ENCODE measurements at regions not wholly inside any gene's neighbourhood (a gene's known extent, or its start where the extent isn't known, plus 50 kb on each side); places are given as distances from the start of the nearest gene placed in this dataset.

DNA sequence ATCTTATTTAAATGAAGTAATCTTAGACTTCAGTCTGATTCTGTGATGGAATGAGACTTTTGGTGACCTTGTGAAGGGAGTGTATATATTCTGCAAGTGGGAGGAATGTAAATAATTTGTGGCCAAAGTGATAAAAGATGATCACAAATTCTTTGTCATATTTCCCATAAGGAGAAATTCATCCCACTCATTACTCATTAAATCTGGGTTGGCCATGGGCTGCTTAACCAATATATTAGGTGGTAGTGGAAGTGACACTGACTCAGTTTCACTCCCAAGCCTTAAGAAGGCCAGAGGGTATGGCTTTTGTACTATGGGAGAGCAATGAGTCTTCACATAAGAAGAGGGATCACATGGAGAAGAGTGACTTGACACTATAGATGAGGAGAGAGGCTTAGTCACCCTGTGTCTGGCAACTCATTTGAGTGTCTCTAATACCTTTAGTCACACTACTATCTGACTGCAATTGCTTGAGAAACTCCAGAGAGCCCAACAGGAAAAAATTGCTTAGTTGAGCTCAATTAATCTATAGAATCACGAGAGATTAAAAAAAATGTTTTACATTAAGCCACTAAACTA is 408.2 kb upstream of the PITX2 start:
- no peak overlapping the region for H3K4me2 ChIP-seq (ENCODE audit: insufficient read depth in 1 of 2, low read depth in 2 of 2, low read length in 2 of 2)
- FAIRE-seq (no peak), DNase-seq (ENCODE audit: low read depth in 1 of 2, low spot score in 2 of 2) (no peak)
- no peak overlapping the region for H2AFZ ChIP-seq (ENCODE audit: low read length)
- no peak overlapping the region for H4K8ac ChIP-seq (ENCODE audit: extremely low read depth, insufficient read depth, low read length)
- H3K27ac ChIP-seq (ENCODE audit: low read depth, low read length), result no peak overlapping the region
- H2BK120ac ChIP-seq (replicated peaks; ENCODE audit: low read depth, low read length), result no peak overlapping the region
- WGBS, 2 experiments (ENCODE audit: extremely low coverage in 1 of 2, insufficient coverage in 1 of 2, insufficient read length in 1 of 2, insufficient replicate concordance in 2 of 2, low coverage in 1 of 2, low lambda C conversion rate in 2 of 2, missing lambda C conversion rate in 1 of 2), result 87% methylated on average over 1 of the region's 1 CpG; no CpG with 5 or more reads in 1 of the 2 experiments
- H2AK5ac ChIP-seq (ENCODE audit: low read depth, low read length), result no peak overlapping the region
- no peaks in the 10 kb centered on the region for H3K27me3 ChIP-seq (replicated peaks in 1 of 4; ENCODE audit: control insufficient read depth in 3 of 4, extremely low read depth in 1 of 4, insufficient read depth in 3 of 4, low read length in 3 of 4)
- H3K9ac ChIP-seq (replicated peaks in 1 of 4; ENCODE audit: extremely low read depth in 1 of 4, low read depth in 3 of 4, low read length in 3 of 4), result no peak overlapping the region
- H3K4ac ChIP-seq (replicated peaks; ENCODE audit: insufficient read length, low read depth, low read length), result no peak overlapping the region
- no peak for TF ChIP-seq JUND (IDR thresholded peaks at IDR 0.05; ENCODE audit: low read length)
- no peak for TF ChIP-seq YY1 (IDR thresholded peaks at IDR 0.05; ENCODE audit: low read depth, low read length)
- TF ChIP-seq EP300 (IDR thresholded peaks at IDR 0.05; ENCODE audit: borderline replicate concordance in 1 of 2, low read depth in 2 of 2, low read length in 2 of 2), result no peak
- no peak for TF ChIP-seq CTBP2 (IDR thresholded peaks at IDR 0.05; ENCODE audit: borderline replicate concordance, insufficient read depth, insufficient read length, low read length)
- TF ChIP-seq SAP30 (IDR thresholded peaks at IDR 0.05; ENCODE audit: insufficient read depth, insufficient replicate concordance, low read length), result no peak
- ChIA-PET POLR2A (ENCODE audit: partially characterized antibody) (no interaction called here), CTCF (ENCODE audit: partially characterized antibody) (no interaction called here)
- no peak overlapping the region for H2BK12ac ChIP-seq (ENCODE audit: low read depth, low read length)
- H3K79me2 ChIP-seq (ENCODE audit: control insufficient read depth in 1 of 2, insufficient read depth in 2 of 2, low read length in 2 of 2), result no peaks in the 10 kb centered on the region
- H3K79me1 ChIP-seq (ENCODE audit: low read depth, low read length), result no peaks in the 10 kb centered on the region
- H3K9me3 ChIP-seq (ENCODE audit: insufficient read depth in 2 of 2, low read depth in 1 of 2, low read length in 1 of 2), result no peaks in the 10 kb centered on the region
- no peak overlapping the region for H4K5ac ChIP-seq (ENCODE audit: insufficient read length, low read depth, low read length)
- H3K36me3 ChIP-seq (ENCODE audit: control insufficient read depth in 2 of 4, insufficient read depth in 4 of 4, low read length in 3 of 4), result no peaks in the 10 kb centered on the region
- H3K56ac ChIP-seq (replicated peaks; ENCODE audit: insufficient read length, low read depth, low read length), result no peak overlapping the region
- no peak overlapping the region for H2BK20ac ChIP-seq (ENCODE audit: low read length)
- no peak overlapping the region for H3K23ac ChIP-seq (ENCODE audit: insufficient read length)
- H3K18ac ChIP-seq (ENCODE audit: extremely low read depth, low read length), result no peak overlapping the region
- H3K4me3 ChIP-seq (ENCODE audit: extremely low read depth in 1 of 4, insufficient read depth in 2 of 4, low read depth in 3 of 4, low read length in 4 of 4), result no peak overlapping the region
- no peaks in the 10 kb centered on the region; the same call in 1 of the 2 replicates for H3K23me2 ChIP-seq (ENCODE audit: low read depth, low read length)
- no peaks in the 10 kb centered on the region for H3K4me1 ChIP-seq (replicated peaks in 1 of 4; ENCODE audit: control insufficient read depth in 3 of 4, insufficient read depth in 4 of 4, low read length in 3 of 4)
- H3K14ac ChIP-seq (ENCODE audit: insufficient read length), result no peak overlapping the region
- no peak overlapping the region for H4K91ac ChIP-seq (replicated peaks; ENCODE audit: insufficient read length, low read length)
- H2BK15ac ChIP-seq (ENCODE audit: low read length), result no peak overlapping the region
- H4K20me1 ChIP-seq (replicated peaks in 1 of 2; ENCODE audit: control insufficient read depth in 1 of 2, insufficient read depth in 2 of 2, low read length in 2 of 2), result no peaks in the 10 kb centered on the region
- H2BK5ac ChIP-seq (ENCODE audit: low read depth, low read length), result no peak overlapping the region
